BJ (cell line): ENCODE measurements at regions not wholly inside any gene's neighbourhood (a gene's known extent, or its start where the extent isn't known, plus 50 kb on each side); places are given as distances from the start of the nearest gene placed in this dataset.

Experiments used
- CTCF ChIA-PET: fragments of 350-600 bp; formaldehyde crosslinking; extraction: SDS; loops from one replicate; lab custom pipeline; 2021; ENCODE audit warnings: antibody characterized with exemption, inconsistent platforms; lab: Yijun Ruan, JAX
- POLR2A ChIA-PET: fragments of 300-600 bp; sonication (Branson Sonifier 250); formaldehyde crosslinking; extraction: SDS; loops from one replicate; lab custom pipeline; 2021; ENCODE audit warnings: antibody characterized with exemption; lab: Charles Lee
- DNase-seq: peaks from one replicate; pipeline ENCODE4 v3.0.0-alpha.2; 2011; ENCODE audit warnings: low read depth
- H3K27me3 ChIP-seq: 2 replicates; pipeline ENCODE4 v1.6.0; 2011; ENCODE audit warnings: low read length; ENCODE audit not compliant: control insufficient read depth, insufficient read depth
- H3K36me3 ChIP-seq: 2 replicates; pipeline ENCODE4 v1.5.1; 2011; ENCODE audit warnings: low read length; ENCODE audit not compliant: control insufficient read depth, insufficient read depth
- H3K4me3 ChIP-seq: 2 replicates; pipeline ENCODE4 v1.5.1; 2011; ENCODE audit warnings: low read depth, mild to moderate bottlenecking, control low read depth, low read length
- TF ChIP-seq, protein P1 (sequence below): IDR thresholded peaks from 2 replicates; pipeline ENCODE4 v1.5.1; 2011; ENCODE audit warnings: low read depth, mild to moderate bottlenecking, control low read depth, inconsistent platforms, low read length, moderate library complexity; ENCODE audit not compliant: insufficient read depth

DNA sequence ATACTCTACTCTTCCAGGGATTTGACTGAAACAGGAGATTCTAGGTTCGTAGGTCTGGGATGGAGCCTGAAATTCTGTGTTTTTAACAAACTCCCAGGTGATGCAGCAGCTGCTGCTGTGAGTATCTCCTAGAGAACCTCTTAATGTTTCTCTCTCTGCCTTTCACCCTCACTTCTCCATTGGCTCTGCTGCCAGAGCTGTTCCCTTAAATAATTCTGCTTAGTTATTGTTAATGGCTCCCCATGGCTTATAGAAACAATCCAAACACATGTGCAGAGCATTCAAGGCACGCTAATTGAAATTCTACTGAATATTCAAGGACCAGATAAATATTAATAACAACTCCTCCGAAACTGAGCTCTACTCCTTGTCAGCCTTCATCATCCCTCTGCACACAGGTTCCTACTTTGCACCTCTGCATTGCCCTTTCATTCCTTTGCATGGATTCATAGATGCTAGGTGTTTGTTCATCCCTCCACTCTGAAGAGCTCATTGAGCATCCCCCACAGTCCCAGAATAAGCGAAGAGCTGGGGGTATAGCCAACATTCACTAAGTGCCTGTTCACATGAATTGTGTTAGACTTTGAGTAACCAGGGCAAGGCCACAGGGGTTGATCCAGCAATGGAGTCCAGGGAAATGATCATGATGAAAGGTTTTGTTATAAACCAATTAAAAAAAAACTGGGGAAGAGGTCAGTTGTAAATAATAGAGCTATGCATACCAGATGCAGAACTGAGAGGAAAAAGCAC lies 488.4 kb upstream of the JAG1 start:
- CTCF ChIA-PET, result interaction anchor here (0.6 kb wide), 1 partner anchor 133 kb away, joined by 3 read pairs; no protein-coding TSS in a partner anchor
- Histone ChIP-seq H3K36me3 (no peaks in the 10 kb centered on the region), H3K27me3 (0 out of 2 replicates have a peak, but pooled peaks cover 1% of the 10 kb centered on the region), H3K4me3 (no peak overlapping the region)
- no peak for DNase-seq
- TF ChIP-seq, protein P1, sequence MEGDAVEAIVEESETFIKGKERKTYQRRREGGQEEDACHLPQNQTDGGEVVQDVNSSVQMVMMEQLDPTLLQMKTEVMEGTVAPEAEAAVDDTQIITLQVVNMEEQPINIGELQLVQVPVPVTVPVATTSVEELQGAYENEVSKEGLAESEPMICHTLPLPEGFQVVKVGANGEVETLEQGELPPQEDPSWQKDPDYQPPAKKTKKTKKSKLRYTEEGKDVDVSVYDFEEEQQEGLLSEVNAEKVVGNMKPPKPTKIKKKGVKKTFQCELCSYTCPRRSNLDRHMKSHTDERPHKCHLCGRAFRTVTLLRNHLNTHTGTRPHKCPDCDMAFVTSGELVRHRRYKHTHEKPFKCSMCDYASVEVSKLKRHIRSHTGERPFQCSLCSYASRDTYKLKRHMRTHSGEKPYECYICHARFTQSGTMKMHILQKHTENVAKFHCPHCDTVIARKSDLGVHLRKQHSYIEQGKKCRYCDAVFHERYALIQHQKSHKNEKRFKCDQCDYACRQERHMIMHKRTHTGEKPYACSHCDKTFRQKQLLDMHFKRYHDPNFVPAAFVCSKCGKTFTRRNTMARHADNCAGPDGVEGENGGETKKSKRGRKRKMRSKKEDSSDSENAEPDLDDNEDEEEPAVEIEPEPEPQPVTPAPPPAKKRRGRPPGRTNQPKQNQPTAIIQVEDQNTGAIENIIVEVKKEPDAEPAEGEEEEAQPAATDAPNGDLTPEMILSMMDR, result no peak
- POLR2A ChIA-PET, result no interaction called here

DNA sequence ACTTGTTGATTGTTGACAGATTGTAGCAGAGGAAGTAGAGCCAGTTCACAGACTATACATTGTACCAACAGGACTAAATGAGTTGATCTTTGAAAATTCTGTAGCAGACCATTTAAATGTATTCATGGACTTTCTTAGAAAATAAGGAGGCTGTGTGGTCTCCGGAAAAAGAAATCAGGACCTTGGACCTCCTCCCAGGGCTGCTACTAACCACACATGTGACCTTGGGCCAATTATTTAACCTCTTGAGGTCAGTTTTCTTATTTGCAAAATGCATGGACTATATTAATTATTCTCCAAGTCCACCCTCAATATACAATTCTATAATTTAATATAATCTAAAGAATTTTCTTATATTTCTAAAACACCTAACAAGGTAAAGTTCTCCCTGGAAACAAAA lies 492.0 kb upstream of the JAG1 start:
- H3K36me3 ChIP-seq, result no peaks in the 10 kb centered on the region
- no peak for DNase-seq
- ChIA-PET POLR2A (no interaction called here), CTCF (no interaction called here)
- no peak overlapping the region for H3K4me3 ChIP-seq
- no peaks in the 10 kb centered on the region for H3K27me3 ChIP-seq
- TF ChIP-seq, protein P1, result no peak

DNA sequence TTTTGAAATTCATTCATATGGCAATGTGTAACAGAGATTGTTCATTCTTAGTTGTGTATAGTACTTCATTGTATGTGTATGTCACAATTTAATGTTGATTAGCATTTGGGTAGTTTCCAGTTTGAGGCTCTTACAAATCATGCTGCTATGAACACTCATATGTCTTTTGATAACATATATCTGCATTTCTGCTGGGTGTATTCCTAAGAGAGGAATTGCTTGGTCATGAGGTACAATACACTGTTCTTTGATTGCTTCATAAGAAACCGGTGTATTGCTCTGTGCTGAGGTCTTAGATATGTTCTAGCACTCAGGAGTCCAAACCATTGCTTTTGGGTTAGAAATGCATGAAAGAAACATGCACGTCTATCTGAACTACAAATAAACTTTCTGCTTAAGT lies 492.9 kb upstream of the JAG1 start:
- H3K27me3 ChIP-seq, result no peaks in the 10 kb centered on the region
- H3K4me3 ChIP-seq, result no peak overlapping the region
- H3K36me3 ChIP-seq, result no peaks in the 10 kb centered on the region
- POLR2A ChIA-PET, result no interaction called here
- TF ChIP-seq, protein P1, result no peak
- DNase-seq, result no peak
- CTCF ChIA-PET, result no interaction called here

DNA sequence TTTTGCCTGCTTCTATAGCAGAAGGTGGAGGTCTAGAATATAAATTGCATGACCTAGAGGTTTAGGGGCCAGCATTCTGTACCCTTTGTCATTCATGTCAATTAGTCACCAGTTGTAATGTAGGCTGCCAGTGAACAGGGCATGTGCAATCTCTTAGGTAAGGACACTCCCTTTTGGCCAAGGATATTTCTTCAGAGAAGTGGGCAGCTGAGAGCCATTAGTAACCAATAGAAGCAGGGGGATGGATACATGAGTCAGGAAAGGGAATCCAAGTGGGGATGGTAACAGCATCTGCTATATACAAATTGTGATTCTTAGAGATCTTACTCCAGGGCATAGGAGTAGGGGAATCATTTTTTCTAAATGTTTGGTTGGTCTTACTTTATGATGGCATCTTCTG lies 494.2 kb upstream of the JAG1 start:
- Histone ChIP-seq H3K27me3 (no peaks in the 10 kb centered on the region), H3K36me3 (no peaks in the 10 kb centered on the region), H3K4me3 (no peak overlapping the region)
- ChIA-PET CTCF (no interaction called here), POLR2A (no interaction called here)
- no peak for DNase-seq
- TF ChIP-seq, protein P1, result no peak

DNA sequence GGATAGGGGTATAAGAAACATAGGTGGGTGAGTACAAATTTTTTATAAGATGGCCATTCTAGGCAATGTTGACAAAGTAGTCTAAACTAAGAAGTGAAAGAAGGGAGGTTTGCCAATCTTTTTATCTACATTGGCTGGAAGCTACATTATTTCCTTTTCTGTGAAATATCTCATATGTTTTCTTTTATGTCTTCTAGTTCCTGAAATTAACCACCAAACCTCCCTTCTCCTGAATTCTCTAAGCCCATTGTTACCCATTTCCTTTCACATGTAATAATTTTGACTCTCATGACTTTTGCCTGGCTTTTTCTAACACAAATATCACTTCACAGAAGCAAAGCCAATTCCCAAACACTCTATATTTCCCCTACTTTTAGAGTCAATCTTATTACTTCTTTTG lies 496.2 kb upstream of the JAG1 start:
- Histone ChIP-seq H3K36me3 (no peaks in the 10 kb centered on the region), H3K4me3 (no peak overlapping the region), H3K27me3 (no peaks in the 10 kb centered on the region)
- DNase-seq, result no peak
- CTCF ChIA-PET, result no interaction called here
- TF ChIP-seq, protein P1, result no peak
- POLR2A ChIA-PET, result no interaction called here
